ENCODE measurements at regions not wholly inside any gene's neighbourhood (a gene's known extent, or its start where the extent isn't known, plus 50 kb on each side); places are given as distances from the start of the nearest gene placed in this dataset.

GRCh38 chr1:94628499-94628843 lies 86.9 kb upstream of the F3 start:
- no peak for DNase-seq (ENCODE audit: low read depth in 1 of 2, low spot score in 1 of 2)
- no peak overlapping the region for H3K27ac ChIP-seq (replicated peaks)
- H3K27me3 ChIP-seq (ENCODE audit: insufficient read depth, poor library complexity, severe bottlenecking) = no peaks in the 10 kb centered on the region
- no peak overlapping the region for H3K4me3 ChIP-seq (replicated peaks; ENCODE audit: insufficient read depth, low read length)
- no peak for TF ChIP-seq SPI1 (IDR thresholded peaks at IDR 0.05; ENCODE audit: borderline replicate concordance, low read depth)
- no peak for TF ChIP-seq REST (IDR thresholded peaks at IDR 0.05; ENCODE audit: insufficient replicate concordance, low read depth)
- no peak for TF ChIP-seq GABPA (IDR thresholded peaks at IDR 0.05; ENCODE audit: low read depth)
- TF ChIP-seq POLR2AphosphoS5 (IDR thresholded peaks at IDR 0.05; ENCODE audit: low read depth) = no peak
- TF ChIP-seq CTCF (IDR thresholded peaks at IDR 0.05; ENCODE audit: insufficient read depth, low read length) = no peak

GRCh38 chr1:94627771-94628498 lies 86.4 kb upstream of the F3 start:
- no peak for TF ChIP-seq CTCF (IDR thresholded peaks at IDR 0.05; ENCODE audit: insufficient read depth, low read length)
- no peak for TF ChIP-seq SPI1 (IDR thresholded peaks at IDR 0.05; ENCODE audit: borderline replicate concordance, low read depth)
- TF ChIP-seq GABPA (IDR thresholded peaks at IDR 0.05; ENCODE audit: low read depth) = no peak
- TF ChIP-seq REST (IDR thresholded peaks at IDR 0.05; ENCODE audit: insufficient replicate concordance, low read depth) = no peak
- no peak for TF ChIP-seq POLR2AphosphoS5 (IDR thresholded peaks at IDR 0.05; ENCODE audit: low read depth)
- Histone ChIP-seq H3K27me3 (ENCODE audit: insufficient read depth, poor library complexity, severe bottlenecking) (no peaks in the 10 kb centered on the region), H3K4me3 (replicated peaks; ENCODE audit: insufficient read depth, low read length) (no peak overlapping the region), H3K27ac (replicated peaks) (no peak overlapping the region)
- DNase-seq (ENCODE audit: low read depth in 1 of 2, low spot score in 1 of 2) = no peak

- H3K27ac ChIP-seq (replicated peaks) = no peak overlapping the region
- TF ChIP-seq GABPA (IDR thresholded peaks at IDR 0.05; ENCODE audit: low read depth) = no peak
- TF ChIP-seq CTCF (IDR thresholded peaks at IDR 0.05; ENCODE audit: insufficient read depth, low read length) = no peak
- TF ChIP-seq SPI1 (IDR thresholded peaks at IDR 0.05; ENCODE audit: borderline replicate concordance, low read depth) = no peak
- no peak for TF ChIP-seq POLR2AphosphoS5 (IDR thresholded peaks at IDR 0.05; ENCODE audit: low read depth)
- no peak for TF ChIP-seq REST (IDR thresholded peaks at IDR 0.05; ENCODE audit: insufficient replicate concordance, low read depth)
These were observed 82.6 kb upstream of the F3 start for GRCh38 chr1:94624203-94624602.

More at GRCh38 chr1:94624203-94624602, 82.6 kb upstream of the F3 start:
- no peaks in the 10 kb centered on the region for H3K27me3 ChIP-seq (ENCODE audit: insufficient read depth, poor library complexity, severe bottlenecking)
- no peak for DNase-seq (ENCODE audit: low read depth in 1 of 2, low spot score in 1 of 2)
- H3K4me3 ChIP-seq (replicated peaks; ENCODE audit: insufficient read depth, low read length) = no peak overlapping the region
